GM18502 (cell line): ENCODE measurements at regions not wholly inside any gene's neighbourhood (a gene's known extent, or its start where the extent isn't known, plus 50 kb on each side); places are given as distances from the start of the nearest gene placed in this dataset.
"Not testable (repeated sequence)": the region's sequence is repeated elsewhere in the genome, so short reads cannot be mapped to it uniquely, and the experiment has no call there.

Experiments used
- ATAC-seq: cut with Tn5 transposase; IDR thresholded peaks from one replicate; pipeline ENCODE4 v1.9.1; 2021; ENCODE audit warnings: mild to moderate bottlenecking; ENCODE audit not compliant: unreplicated experiment, poor library complexity

DNA sequence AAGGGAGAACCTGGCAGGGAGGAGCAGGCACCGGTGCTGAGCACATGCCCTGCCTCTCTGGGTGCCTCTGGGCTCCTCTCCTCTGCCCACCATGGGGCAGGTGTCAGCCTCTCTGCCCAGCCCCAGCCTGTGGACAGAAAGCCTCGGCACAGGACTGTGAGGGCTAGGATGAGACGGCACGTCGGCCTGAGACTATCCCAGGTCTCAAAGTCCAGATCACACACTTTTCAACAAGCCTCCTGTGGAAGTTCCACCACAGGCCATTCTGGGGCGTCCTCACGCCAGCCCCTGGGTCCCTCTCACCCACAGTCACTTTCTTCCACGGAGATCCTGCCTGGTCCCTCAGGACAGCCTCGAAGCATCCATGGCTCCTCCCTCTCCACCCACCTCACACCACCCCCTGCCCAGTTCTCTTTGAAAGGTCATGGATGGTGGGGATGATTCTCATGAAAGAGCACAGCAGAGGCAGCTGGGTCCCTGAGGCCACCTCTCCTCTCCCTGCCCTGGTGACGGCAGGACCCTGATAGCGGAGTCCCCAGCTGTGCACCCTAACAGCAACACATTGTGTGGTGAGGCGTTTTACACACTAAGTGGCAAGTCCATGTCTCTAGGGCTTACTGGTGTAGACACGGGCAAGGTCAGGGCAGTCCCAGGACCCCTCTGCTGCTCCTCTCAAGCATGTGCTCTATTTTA is 569.4 kb upstream of the SALL3 start:
- no peak for ATAC-seq

DNA sequence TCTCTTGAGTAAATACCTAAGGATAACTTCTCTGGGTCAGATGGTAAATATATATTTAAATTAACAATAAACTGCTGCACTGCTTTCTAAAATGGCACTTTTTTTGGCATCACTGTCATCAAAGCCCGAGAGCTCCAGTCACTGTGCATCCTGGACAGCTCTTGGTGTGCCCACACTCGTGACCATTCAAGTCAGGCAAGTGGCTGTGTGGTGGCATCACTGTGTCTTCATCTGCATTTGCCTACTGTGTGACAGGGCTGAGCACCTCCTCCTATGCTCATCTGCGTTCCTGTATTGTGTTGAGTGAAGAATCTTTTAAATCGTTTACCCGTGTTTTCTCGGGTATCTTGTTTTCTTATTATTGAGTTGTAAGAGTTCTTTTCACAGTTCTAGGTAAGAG is 568.1 kb upstream of the SALL3 start:
- ATAC-seq, result no peak

GRCh38 chr18:78414302-78414701 is 565.3 kb upstream of the SALL3 start:
- no peak for ATAC-seq

GRCh38 chr18:78416853-78417252 is 562.8 kb upstream of the SALL3 start:
- ATAC-seq, result no peak

- ATAC-seq, result no peak
These were observed 561.2 kb upstream of the SALL3 start for GRCh38 chr18:78418379-78418778.

DNA sequence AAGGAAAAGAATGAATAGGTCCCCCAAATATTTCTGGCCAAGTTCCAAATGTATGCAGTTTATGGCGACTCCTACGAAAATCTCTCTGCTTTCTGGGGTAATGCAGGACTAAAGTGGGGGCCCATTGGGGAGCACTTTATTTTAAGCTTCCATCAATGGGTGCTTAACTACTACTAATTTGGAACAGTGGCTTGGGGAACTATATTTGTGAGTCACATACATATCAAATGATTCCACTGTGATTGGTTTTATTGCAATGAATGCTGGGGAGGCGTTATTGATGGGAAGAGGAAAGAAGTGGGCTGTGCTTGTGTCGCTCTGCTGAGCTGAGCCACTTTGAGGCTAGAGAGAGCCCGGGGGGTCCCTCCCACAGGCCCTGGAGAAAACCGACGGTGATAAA is 560.4 kb upstream of the SALL3 start:
- no peak for ATAC-seq

DNA sequence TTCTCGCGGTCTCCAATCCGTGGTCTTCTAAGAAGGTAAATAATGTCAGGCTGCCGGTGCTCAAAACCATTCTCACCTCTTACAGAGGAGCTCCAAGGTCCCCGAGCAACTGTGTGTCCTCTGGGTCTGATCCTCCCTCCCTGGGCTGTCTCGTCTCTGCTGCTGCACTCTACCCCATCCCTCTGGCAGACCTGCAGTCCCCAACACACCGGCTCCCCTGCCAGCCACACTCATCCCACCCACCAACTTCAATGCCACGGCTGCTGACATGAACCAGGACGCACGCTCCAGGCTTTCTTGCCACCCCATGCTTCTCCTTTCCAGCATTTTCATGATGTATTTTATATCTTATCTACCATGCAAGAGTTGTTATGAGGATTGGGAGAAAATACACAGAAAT is 559.5 kb upstream of the SALL3 start:
- no peak for ATAC-seq

DNA sequence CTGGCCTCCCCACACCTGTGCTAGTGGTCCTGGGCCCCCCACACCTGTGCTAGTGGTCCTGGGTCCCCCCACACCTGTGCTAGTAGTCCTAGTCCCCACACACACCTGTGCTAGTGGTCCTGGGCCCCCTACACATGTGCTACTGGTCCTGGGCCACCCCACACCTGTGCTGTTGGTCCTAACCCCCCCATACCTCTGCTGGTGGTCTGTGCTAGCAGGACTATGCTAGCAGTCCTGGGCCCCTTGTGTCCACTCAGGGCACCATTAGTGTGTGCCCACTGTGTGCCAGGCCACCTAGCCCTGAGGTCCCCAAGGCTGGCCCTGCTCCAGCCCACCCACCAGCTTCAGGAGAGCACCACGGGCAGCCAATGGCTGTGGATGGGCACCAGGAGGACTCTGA is 558.2 kb upstream of the SALL3 start:
- ATAC-seq, result no peak

GRCh38 chr18:78422336-78422735 is 557.3 kb upstream of the SALL3 start:
- ATAC-seq, result no peak

DNA sequence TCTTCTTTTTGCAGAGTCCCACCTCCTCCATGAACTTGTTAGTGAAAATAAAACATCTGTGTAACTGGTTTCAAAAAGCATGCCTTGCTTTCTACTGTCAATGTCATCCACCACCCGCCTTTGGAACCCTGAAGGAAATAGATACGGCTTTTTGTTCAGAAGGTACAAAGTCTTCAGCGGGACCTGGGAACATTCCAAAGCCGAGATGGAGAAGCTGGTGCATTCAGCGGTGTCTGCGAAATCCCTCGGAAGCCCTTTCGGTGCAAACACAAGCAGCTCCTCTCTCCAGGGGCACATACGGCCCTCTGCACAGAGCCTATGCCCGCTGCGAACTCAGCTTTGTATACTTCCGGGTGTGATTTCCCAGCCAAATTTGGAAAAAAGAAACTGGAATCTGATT is 555.8 kb upstream of the SALL3 start:
- no peak for ATAC-seq

GRCh38 chr18:78424403-78425018 is 555.1 kb upstream of the SALL3 start:
- no peak for ATAC-seq

GRCh38 chr18:78425019-78425412 is 554.6 kb upstream of the SALL3 start:
- no peak for ATAC-seq

DNA sequence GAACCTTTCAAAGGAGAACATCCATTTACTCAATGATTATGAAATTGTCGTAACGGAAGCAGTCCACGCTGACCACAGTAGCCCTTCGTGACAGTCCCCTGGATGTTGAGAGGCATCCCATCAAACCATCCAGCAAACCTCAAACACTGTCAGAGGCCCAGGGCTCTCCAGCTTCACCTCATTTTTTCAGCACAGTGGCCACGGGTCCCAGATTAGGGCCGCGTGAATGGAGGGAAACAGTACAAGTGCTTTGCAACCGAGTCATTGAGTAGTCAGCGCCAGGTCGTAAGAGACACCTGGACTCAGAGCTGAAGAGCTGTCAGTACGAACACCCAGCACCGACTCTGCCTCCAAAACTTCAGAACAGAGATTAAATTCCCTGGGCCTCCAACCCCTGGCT is 552.5 kb upstream of the SALL3 start:
- no peak for ATAC-seq

GRCh38 chr18:78429127-78430108 is 550.2 kb upstream of the SALL3 start:
- no peak for ATAC-seq

- no peak for ATAC-seq
These were observed 549.4 kb upstream of the SALL3 start for GRCh38 chr18:78430131-78430758.

- ATAC-seq, result no peak
These were observed 548.0 kb upstream of the SALL3 start for GRCh38 chr18:78431606-78432005.

DNA sequence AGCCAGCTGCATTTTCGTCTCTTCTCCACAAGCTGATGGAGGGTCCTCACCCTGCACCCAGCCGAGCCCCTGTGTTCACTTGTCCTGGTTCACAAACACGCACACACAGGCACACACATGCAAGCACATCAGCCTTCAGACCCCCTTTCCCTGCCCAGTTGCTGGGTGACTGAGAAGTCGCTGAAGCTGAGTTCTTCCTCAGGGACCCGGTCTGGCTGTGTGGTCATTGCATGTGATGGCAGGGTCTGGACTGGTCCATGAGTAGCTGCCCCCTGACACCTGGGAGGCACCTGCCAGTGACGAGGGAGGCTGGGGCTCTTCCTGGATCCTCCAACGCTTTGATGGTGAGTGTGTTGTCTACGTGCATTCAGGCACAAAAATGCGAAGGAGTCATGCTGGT is 546.1 kb upstream of the SALL3 start:
- ATAC-seq, result no peak

DNA sequence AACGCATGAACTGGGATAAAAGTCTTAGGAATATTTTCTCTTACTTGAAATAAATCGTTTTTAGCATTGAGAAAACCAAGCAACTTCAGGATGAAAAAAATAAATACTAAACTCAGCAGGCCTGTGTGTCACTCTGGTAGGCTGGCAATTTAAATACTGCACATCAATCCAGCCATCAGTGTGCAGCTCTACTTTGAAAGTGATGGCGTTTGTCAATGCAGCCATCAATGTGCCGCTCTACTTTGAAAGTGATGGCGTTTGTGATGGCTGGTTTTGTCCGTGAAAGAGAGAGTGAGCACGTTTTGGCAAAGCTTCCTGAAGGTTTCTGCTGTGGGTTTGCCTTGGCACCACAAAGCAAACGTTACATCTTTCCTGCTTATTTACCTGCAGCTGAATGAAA is 543.5 kb upstream of the SALL3 start:
- no peak for ATAC-seq

DNA sequence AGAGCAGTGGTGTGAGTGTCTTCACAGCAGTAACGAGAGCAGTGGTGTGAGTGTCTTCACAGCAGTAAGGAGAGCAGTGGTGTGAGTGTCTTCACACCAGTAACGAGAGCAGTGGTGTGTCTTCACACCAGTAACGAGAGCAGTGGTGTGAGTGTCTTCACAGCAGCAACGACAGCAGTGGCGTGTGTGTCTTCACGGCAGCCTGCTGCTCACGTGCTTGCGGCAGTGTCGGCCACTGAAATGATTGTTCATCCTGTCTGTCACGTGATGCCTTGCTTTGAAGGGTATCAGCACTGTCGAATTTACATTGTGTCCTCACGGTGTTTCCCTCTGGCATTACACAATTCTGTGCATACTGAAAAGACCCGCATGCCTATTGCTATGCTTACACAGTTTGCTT is 541.4 kb upstream of the SALL3 start:
- not testable (repeated sequence) for ATAC-seq

GRCh38 chr18:78445880-78446279 is 533.7 kb upstream of the SALL3 start:
- no peak for ATAC-seq

GRCh38 chr18:78447211-78447610 is 532.4 kb upstream of the SALL3 start:
- no peak for ATAC-seq
